Common myeloid progenitor, CD34-positive (primary cell): ENCODE measurements at regions not wholly inside any gene's neighbourhood (a gene's known extent, or its start where the extent isn't known, plus 50 kb on each side); places are given as distances from the start of the nearest gene placed in this dataset.

Experiments used
- CTCF ChIA-PET: fragments of 350-600 bp; sonication (Branson Sonifier 250); formaldehyde crosslinking; loops from one replicate; lab custom pipeline; 2021; ENCODE audit warnings: antibody characterized with exemption; lab: Charles Lee
- POLR2A ChIA-PET: fragments of 350-600 bp; sonication (Branson Sonifier 250); formaldehyde crosslinking; loops from one replicate; lab custom pipeline; 2021; ENCODE audit warnings: antibody characterized with exemption; lab: Charles Lee
- DNase-seq, 3 donors: peaks; one replicate each; pipeline versions ENCODE4 v3.0.0 to v3.0.0-alpha.2; 2013
- H3K27ac ChIP-seq, 2 experiments: 1 replicate in 1 of 2; 2 replicates in 1 of 2; pipeline ENCODE4 v1.7.0; 2013; ENCODE audit warnings: inconsistent platforms in 2 of 2, low read length in 2 of 2, mild to moderate bottlenecking in 2 of 2, low read depth in 1 of 2, moderate library complexity in 1 of 2; ENCODE audit not compliant: severe bottlenecking in 2 of 2, insufficient read depth in 1 of 2, poor library complexity in 1 of 2
- H3K27me3 ChIP-seq, 5 experiments: replicated peaks in 2 of 5; 1 replicate in 3 of 5; 2 replicates in 2 of 5; pipeline versions ENCODE4 v1.6.1 to v1.7.0; 2013; ENCODE audit warnings: low read length in 4 of 5, mild to moderate bottlenecking in 2 of 5, moderate library complexity in 2 of 5, inconsistent platforms in 1 of 5; ENCODE audit not compliant: insufficient read depth in 5 of 5, control insufficient read depth in 4 of 5
- H3K36me3 ChIP-seq, 4 experiments: 1 replicate in 2 of 4; 2 replicates in 2 of 4; pipeline versions ENCODE4 v1.6.1 to v1.7.0; 2013; ENCODE audit warnings: low read length in 3 of 4, control low read depth in 1 of 4, mild to moderate bottlenecking in 1 of 4; ENCODE audit not compliant: control insufficient read depth in 4 of 4, insufficient read depth in 4 of 4
- H3K4me1 ChIP-seq, 4 experiments: 1 replicate in 3 of 4; 2 replicates in 1 of 4; pipeline versions ENCODE4 v1.6.1 to v1.7.1; 2013; ENCODE audit warnings: low read length in 3 of 4, mild to moderate bottlenecking in 3 of 4, control low read depth in 1 of 4, inconsistent platforms in 1 of 4, moderate library complexity in 1 of 4; ENCODE audit not compliant: control insufficient read depth in 4 of 4, insufficient read depth in 4 of 4; ENCODE audit errors: control extremely low read depth in 1 of 4
- H3K4me3 ChIP-seq, 7 experiments: 1 replicate in 4 of 7; 2 replicates in 3 of 7; pipeline versions ENCODE4 v1.5.1 to v1.7.0; 2013; ENCODE audit warnings: mild to moderate bottlenecking in 7 of 7, low read length in 6 of 7, moderate library complexity in 6 of 7, inconsistent platforms in 2 of 7, low read depth in 2 of 7, control low read depth in 1 of 7; ENCODE audit not compliant: insufficient read depth in 4 of 7, control insufficient read depth in 1 of 7; ENCODE audit errors: extremely low read depth in 1 of 7
- H3K9me3 ChIP-seq, 5 experiments: 1 replicate in 4 of 5; 2 replicates in 1 of 5; pipeline versions ENCODE4 v1.6.1 to v1.7.1; 2013; ENCODE audit warnings: low read length in 4 of 5, mild to moderate bottlenecking in 2 of 5, inconsistent platforms in 1 of 5, low read depth in 1 of 5, moderate library complexity in 1 of 5; ENCODE audit not compliant: control insufficient read depth in 4 of 5, insufficient read depth in 2 of 5; ENCODE audit errors: control extremely low read depth in 1 of 5
- WGBS: methylation state at CpG from one replicate; pipeline ENCODE4 v1.1.5; 2013; ENCODE audit not compliant: insufficient coverage; 5-methylcytosine and 5-hydroxymethylcytosine counted together

DNA sequence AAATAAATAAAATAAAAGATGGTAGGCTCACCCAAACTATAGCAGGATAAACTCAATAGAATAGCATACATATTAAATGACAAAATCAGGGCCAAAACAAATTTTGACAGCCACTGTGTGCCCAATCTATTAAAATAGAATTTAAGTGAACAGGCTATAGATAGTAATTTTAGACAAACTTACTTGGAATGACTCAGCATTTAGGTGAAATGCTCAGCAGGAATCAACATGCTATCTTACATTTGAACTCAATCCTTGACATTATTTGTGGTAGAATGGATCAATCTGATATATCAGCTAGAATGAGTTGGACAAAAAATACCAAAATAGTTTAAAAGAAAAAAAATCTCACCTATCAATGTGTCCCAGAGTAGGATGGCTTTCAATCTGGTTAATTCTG lies 578.6 kb downstream of the RFPL4B start:
- Histone ChIP-seq H3K9me3 (peaks cover 0 to 15% (median 0%) of the 10 kb centered on the region in 5 experiments), H3K27me3 (no peaks in the 10 kb centered on the region), H3K4me3 (no peak overlapping the region), H3K36me3 (no peaks in the 10 kb centered on the region), H3K4me1 (no peaks in the 10 kb centered on the region), H3K27ac (no peak overlapping the region)
- CTCF ChIA-PET: no interaction called here
- POLR2A ChIA-PET: no interaction called here
- DNase-seq: no peak

DNA sequence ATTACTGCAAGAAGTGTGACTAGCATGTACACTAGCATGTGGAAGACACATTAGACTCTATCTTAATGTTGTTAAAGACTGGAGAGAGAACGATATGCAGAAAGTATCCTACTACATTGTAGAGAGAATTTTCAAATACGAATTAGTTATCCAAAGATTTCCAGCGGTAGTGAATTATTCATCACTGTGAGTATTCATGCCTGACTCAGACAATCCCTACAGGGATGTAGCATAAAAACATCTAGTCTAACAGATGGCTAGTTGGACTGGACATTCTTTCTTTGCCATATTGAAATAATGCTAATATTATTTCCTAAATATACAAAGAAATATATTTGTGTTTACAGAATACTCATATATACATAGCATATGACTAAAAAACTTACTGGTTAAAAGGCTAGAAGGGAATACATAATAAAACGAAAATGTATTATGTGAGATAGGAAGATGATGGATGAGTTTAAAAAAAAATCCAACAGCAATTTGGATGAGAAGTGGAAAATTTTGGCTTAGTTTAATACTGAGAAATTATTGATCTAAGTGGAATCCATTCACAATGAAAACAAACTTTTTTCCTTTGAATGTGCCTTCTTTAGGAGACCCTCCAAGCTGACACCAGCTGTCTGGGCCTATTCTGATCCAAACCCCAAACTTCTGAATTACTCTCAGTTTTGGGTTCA lies 580.7 kb downstream of the RFPL4B start:
- no peaks in the 10 kb centered on the region for H3K36me3 ChIP-seq
- POLR2A ChIA-PET: no interaction called here
- DNase-seq: no peak
- H3K27ac ChIP-seq: no peak overlapping the region
- H3K9me3 ChIP-seq: peaks cover 0 to 7% (median 0%) of the 10 kb centered on the region in 5 experiments
- 93% methylated on average over 2 of the region's 4 CpGs for WGBS
- H3K27me3 ChIP-seq: no peaks in the 10 kb centered on the region
- no peak overlapping the region for H3K4me3 ChIP-seq
- CTCF ChIA-PET: no interaction called here
- no peaks in the 10 kb centered on the region for H3K4me1 ChIP-seq

DNA sequence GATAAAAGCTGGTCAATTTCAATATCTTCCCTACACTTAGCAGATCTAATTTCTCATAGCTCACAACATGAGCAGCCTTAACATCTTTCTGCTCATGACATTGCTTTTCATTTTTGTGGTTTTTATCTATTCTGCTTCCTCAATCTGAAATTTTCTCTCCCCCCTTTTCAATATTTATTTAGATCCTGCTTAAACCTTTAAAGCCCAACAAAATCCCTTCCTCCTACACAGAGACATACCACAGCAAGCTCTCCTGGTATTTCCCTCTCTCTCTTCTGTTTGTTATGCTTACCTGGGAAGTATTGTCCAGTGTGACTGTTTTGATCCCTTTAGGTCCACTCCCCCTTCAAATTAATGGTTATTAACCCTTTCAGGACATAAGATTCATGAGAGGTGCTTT lies 582.5 kb downstream of the RFPL4B start:
- Histone ChIP-seq H3K9me3 (no peaks in the 10 kb centered on the region), H3K27ac (no peak overlapping the region), H3K4me3 (no peak overlapping the region), H3K4me1 (no peaks in the 10 kb centered on the region), H3K27me3 (no peaks in the 10 kb centered on the region), H3K36me3 (no peaks in the 10 kb centered on the region)
- ChIA-PET CTCF (no interaction called here), POLR2A (no interaction called here)
- no peak for DNase-seq

DNA sequence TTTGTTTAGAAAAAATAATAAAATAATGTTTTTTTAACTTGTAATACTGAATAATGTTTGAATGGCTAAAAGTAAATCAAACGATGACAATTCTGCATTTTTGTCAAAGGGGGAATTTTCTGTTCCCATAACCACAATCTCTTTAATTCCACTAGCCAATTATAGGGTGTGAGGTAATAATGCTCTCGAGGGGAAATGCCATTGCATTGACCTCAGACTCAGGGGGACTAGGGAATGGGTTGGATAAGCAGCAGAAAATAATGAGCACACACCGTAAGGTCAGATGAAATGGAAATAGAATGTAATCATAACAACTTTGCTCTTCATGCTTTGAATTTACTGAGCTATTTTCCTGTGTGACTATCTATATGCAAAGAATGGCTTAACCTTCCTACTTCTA lies 584.7 kb downstream of the RFPL4B start:
- Histone ChIP-seq H3K4me1 (no peaks in the 10 kb centered on the region), H3K27me3 (no peaks in the 10 kb centered on the region), H3K9me3 (no peaks in the 10 kb centered on the region), H3K36me3 (no peaks in the 10 kb centered on the region), H3K4me3 (no peak overlapping the region), H3K27ac (no peak overlapping the region)
- DNase-seq: no peak
- POLR2A ChIA-PET: no interaction called here
- WGBS: no CpG with 5 or more reads among the region's 3 CpGs
- CTCF ChIA-PET: no interaction called here

DNA sequence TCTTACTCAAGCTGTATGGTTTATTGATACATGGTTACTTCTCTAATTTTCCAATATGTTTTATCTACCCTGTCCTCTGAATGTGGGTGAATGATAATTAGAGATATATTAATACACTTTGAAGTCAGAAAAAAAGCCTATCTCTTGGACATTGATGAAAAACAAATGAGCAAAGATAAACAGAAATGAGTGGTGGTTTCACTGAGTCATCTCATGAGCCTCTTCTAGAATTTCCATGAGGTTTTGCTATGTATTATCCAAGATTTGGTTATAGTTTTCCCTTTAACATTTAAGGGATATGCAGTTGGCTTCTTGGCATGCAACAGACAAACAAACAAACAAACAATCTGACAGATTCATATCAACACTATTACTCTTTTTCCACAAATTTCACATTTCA lies 586.8 kb downstream of the RFPL4B start:
- Histone ChIP-seq H3K9me3 (no peaks in the 10 kb centered on the region), H3K4me3 (no peak overlapping the region), H3K27me3 (no peaks in the 10 kb centered on the region), H3K27ac (no peak overlapping the region), H3K4me1 (no peaks in the 10 kb centered on the region), H3K36me3 (no peaks in the 10 kb centered on the region)
- POLR2A ChIA-PET: no interaction called here
- CTCF ChIA-PET: no interaction called here
- no peak for DNase-seq

DNA sequence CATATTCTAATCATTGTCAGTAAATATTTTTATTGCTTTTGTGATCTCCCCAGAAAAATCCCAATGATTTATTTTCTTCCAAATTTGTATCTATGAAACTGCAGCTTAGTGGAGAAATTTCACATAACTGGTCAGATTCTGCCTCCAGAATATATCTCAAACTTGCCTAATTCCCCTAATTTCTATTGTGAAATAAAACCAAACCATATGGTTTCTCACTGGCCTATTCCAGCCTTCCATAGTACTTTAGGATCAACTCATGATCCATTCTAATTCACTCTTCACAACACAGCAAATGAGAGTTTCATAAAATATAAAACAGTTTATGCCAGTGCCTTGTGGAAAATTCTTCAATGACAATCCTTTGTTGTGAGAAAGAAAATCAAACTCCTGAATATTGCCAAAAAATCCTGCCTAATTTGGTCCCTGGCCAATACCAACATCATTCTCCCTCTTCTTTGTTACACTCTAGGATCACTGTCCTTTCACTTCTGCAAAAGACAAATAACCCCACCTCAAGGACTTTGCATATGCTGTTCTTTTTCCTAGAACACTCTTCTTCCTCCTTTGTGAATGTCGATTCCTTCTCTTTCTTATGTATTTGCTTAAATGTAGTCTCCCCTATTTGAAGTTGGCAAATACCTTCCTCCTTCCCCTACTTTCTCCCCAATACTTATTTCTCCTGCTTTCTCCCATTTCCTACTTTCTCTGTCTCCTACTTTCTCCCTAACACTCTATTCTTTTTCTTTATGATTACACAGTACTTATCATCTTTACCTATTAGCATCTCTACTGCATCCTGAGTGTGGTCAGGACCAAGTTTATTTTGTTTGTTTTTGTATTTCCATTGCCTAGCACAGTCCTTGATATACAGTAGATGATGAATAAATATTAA lies 587.5 kb downstream of the RFPL4B start:
- no peaks in the 10 kb centered on the region for H3K9me3 ChIP-seq
- no CpG with 5 or more reads among the region's 1 CpG for WGBS

DNA sequence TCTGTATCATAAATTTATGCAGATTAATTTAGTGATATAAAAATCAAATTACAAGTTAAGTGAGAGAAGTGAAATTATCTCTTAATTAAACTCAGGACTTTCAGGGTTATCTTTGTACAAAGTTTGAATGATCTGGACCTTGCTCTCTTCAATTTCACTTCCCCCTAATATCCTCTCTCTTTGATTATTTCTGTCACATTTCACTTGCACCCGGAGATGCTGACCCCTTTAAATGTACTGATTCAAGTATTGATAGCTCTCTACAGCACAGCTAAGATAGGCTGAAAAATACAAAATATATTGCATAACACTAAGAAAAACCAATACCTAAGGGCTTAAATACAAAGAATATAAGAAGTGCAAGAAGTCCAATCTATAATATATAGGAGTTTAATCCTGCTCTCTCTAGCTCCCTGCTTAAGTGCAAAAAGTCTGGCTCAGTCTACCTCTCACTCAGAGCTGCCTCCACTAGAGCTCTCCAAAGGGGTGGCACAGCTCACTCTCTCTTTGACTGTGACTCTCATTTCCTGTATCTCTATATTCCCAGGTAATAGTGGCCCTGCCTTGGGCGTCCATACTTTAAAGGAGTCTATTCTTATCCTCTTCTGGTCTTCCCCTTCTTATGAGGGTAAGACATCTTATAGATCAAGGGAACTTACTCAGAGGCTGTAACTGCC lies 588.4 kb downstream of the RFPL4B start:
- Histone ChIP-seq H3K4me1 (no peaks in the 10 kb centered on the region), H3K4me3 (no peak overlapping the region), H3K27me3 (no peaks in the 10 kb centered on the region), H3K36me3 (no peaks in the 10 kb centered on the region), H3K27ac (no peak overlapping the region), H3K9me3 (no peaks in the 10 kb centered on the region)
- POLR2A ChIA-PET: no interaction called here
- CTCF ChIA-PET: no interaction called here
- DNase-seq: no peak
- no CpG with 5 or more reads among the region's 2 CpGs for WGBS

More for the DNA sequence above, 587.5 kb downstream of the RFPL4B start:
- Histone ChIP-seq H3K27me3 (no peaks in the 10 kb centered on the region), H3K4me3 (no peak overlapping the region), H3K4me1 (no peaks in the 10 kb centered on the region), H3K27ac (no peak overlapping the region), H3K36me3 (no peaks in the 10 kb centered on the region)
- ChIA-PET CTCF (no interaction called here), POLR2A (no interaction called here)
- no peak for DNase-seq
